ENCODE measurements at regions not wholly inside any gene's neighbourhood (a gene's known extent, or its start where the extent isn't known, plus 50 kb on each side); places are given as distances from the start of the nearest gene placed in this dataset.

DNA sequence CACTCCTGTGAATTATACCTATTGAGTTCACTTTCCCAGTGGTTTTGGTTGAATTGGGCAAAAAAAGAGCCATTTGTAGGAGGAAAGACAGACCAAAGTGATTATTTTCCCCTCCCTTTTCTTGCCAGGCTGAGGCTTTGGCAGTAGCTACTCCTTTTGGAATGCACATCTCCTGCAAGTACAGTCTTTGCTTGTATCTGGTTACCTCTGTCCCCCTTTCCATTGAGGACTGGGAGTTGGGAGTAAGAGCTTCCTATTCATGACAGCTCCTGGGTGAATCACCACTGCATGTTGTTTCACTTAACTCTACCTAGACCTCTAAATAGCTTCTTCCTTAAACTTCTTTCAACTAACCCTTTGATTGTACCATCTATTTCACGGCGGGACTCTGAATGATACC lies 695.3 kb upstream of the ZNF804A start:
- TF ChIP-seq EZH2 (IDR thresholded peaks at IDR 0.05; ENCODE audit: insufficient read depth, poor library complexity, severe bottlenecking) (no peak), EZH2phosphoT487 (IDR thresholded peaks at IDR 0.05; ENCODE audit: insufficient read depth, low read depth) (no peak)

All from GM23248 (cell line).